ENCODE measurements at regions not wholly inside any gene's neighbourhood (a gene's known extent, or its start where the extent isn't known, plus 50 kb on each side); places are given as distances from the start of the nearest gene placed in this dataset.

- H3K27me3 ChIP-seq: no peaks in the 10 kb centered on the region
- no peak for ATAC-seq
- H3K4me3 ChIP-seq: no peak overlapping the region
- TF ChIP-seq POLR2A (IDR thresholded peaks at IDR 0.05) (no peak), CTCF (IDR thresholded peaks at IDR 0.05) (no peak)
- DNase-seq: no peak
- no peak overlapping the region for H3K27ac ChIP-seq
- no peaks in the 10 kb centered on the region for H3K9me3 ChIP-seq
- 75 to 93% (median 89%) methylated on average over 1 of the region's 1 CpG for WGBS, 4 donors
- peaks cover 0 to 3% (median 0%) of the 10 kb centered on the region in 12 donors for H3K4me1 ChIP-seq
- H3K36me3 ChIP-seq: no peaks in the 10 kb centered on the region
- intact Hi-C loops (cut with DNase I): no loop called here
Observed at GRCh38 chr13:34637138-34637537, 304.9 kb upstream of the NBEA start.

- Histone ChIP-seq H3K27me3 (no peaks in the 10 kb centered on the region), H3K4me3 (no peak overlapping the region), H3K27ac (no peak overlapping the region), H3K36me3 (no peaks in the 10 kb centered on the region), H3K4me1 (peaks cover 0 to 3% (median 0%) of the 10 kb centered on the region in 12 donors), H3K9me3 (no peaks in the 10 kb centered on the region)
- intact Hi-C loops (cut with DNase I): no loop called here
- no peak for TF ChIP-seq CTCF (IDR thresholded peaks at IDR 0.05)
- no peak for TF ChIP-seq POLR2A (IDR thresholded peaks at IDR 0.05)
- ATAC-seq: no peak
- no peak for DNase-seq
- 73 to 88% (median 84%) methylated on average over 2 of the region's 2 CpGs for WGBS, 4 donors
Observed at GRCh38 chr13:34637636-34638035, 304.4 kb upstream of the NBEA start.

- 90 to 97% (median 96%) methylated on average over 2 of the region's 2 CpGs for WGBS, 4 donors
- no peaks in the 10 kb centered on the region for H3K9me3 ChIP-seq
- H3K4me1 ChIP-seq: peaks cover 0 to 3% (median 0%) of the 10 kb centered on the region in 12 donors
- ATAC-seq (no peak), DNase-seq (no peak)
- no peak for TF ChIP-seq CTCF (IDR thresholded peaks at IDR 0.05)
- no peak for TF ChIP-seq POLR2A (IDR thresholded peaks at IDR 0.05)
- H3K27ac ChIP-seq: no peak overlapping the region
- H3K4me3 ChIP-seq: no peak overlapping the region
- intact Hi-C loops (cut with DNase I): no loop called here
- no peaks in the 10 kb centered on the region for H3K36me3 ChIP-seq
- no peaks in the 10 kb centered on the region for H3K27me3 ChIP-seq
Observed at GRCh38 chr13:34638897-34639296, 303.2 kb upstream of the NBEA start.

DNA sequence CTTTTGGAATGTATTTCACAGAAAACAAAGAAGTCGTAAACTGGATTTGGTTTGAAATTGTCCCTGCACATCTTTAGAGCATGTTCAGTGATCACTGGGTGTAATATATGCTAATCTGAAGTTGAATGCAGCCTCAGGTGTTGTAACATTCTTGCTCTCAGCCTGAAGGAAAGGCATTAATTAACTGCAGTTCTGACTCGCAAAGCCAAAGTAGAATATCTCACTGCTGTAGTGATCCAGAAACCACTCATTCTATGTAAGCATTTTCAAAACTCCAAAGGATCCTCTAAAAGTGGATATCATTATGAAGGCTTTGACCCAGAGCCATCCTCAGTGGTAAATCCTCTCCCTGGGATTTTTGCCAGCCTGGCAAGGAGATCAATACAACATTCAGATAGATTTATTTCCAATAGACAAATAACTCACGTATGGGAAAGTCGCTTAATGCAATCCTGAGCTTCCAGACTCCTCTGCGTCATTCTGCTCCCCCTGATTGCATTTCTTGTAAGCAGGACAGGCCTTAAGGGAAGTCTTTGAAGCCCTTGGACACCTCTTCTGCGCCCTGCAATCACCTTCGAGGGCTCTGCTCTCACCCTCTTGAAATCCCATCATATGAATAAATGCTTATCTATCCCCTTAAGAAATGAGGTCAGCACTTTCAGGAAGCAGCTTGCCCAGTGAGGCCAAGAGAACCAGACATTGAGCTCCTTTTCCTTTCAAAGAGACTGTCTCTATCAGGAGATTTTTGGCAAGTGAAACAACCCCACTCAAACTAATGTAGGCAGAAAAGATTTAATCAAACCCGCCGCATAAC, 301.7 kb upstream of the NBEA start:
- no peaks in the 10 kb centered on the region for H3K36me3 ChIP-seq
- TF ChIP-seq POLR2A (IDR thresholded peaks at IDR 0.05): no peak
- TF ChIP-seq CTCF (IDR thresholded peaks at IDR 0.05): no peak
- intact Hi-C loops (cut with DNase I): no loop called here
- no peaks in the 10 kb centered on the region for H3K27me3 ChIP-seq
- DNase-seq: no peak
- no peak for ATAC-seq
- 68 to 71% (median 69%) methylated on average over 9 of the region's 9 CpGs for WGBS, 4 donors
- no peak overlapping the region for H3K4me3 ChIP-seq
- H3K9me3 ChIP-seq: no peaks in the 10 kb centered on the region
- H3K4me1 ChIP-seq: peaks cover 0 to 3% (median 0%) of the 10 kb centered on the region in 12 donors
- no peak overlapping the region for H3K27ac ChIP-seq

Data from heart left ventricle (tissue), 16 donors.